ENCODE measurements at regions not wholly inside any gene's neighbourhood (a gene's known extent, or its start where the extent isn't known, plus 50 kb on each side); places are given as distances from the start of the nearest gene placed in this dataset.

DNA sequence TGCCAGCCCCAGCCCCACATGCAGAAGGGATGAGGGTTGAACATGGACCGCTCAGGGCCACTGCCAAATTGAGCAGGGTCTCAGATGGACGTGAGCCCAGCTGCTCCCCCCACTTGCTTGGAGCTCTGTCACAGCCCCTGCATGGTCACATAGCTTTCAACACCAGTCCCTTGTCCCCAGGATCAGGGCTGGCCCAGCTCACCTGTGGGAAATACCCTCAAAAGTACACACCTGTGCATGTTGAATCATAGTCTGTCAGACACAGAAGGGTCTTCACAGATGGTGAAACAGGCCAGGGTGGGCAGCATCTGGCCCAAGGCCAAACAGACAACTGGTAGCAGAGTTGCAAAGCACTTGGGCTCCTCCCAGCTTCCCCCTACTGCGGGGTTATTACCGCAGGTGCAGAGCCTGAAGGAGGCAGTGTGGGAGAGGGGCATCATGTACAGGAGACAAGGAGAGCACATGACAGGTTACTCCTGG lies 77.6 kb upstream of the UNC5B start:
- peaks cover 11 to 78% of the 10 kb centered on the region in 2 experiments for H3K27me3 ChIP-seq (ENCODE audit: control insufficient read depth in 2 of 2, insufficient read depth in 2 of 2, low read length in 2 of 2)
- H3K4me2 ChIP-seq (ENCODE audit: insufficient read depth, low read length) = no peak overlapping the region
- no peak overlapping the region for H3K27ac ChIP-seq (ENCODE audit: extremely low read depth, low read depth, low read length)
- ChIA-PET POLR2A (interaction anchor here (0.6 to 1.0 kb wide), 4 partner anchors 11 to 32 kb away, joined by 3 to 4 read pairs (median 3); no protein-coding TSS in a partner anchor), CTCF (ENCODE audit: low intra/inter-chr PET ratio) (no interaction called here)
- H3K4me3 ChIP-seq = no peak overlapping the region
- no peaks in the 10 kb centered on the region for H3K9me1 ChIP-seq (ENCODE audit: control insufficient read depth, insufficient read depth, low read length)
- in situ Hi-C loops (cut with MboI) (no loop called here), intact Hi-C loops (cut with micrococcal nuclease) (no loop called here)
- no peaks in the 10 kb centered on the region for H3K9me3 ChIP-seq (replicated peaks; ENCODE audit: control insufficient read depth, insufficient read depth, low read depth, low read length)
- H3K79me2 ChIP-seq (ENCODE audit: control insufficient read depth, insufficient read depth, low read length) = no peaks in the 10 kb centered on the region
- H3K36me3 ChIP-seq (ENCODE audit: control insufficient read depth, insufficient read depth, low read length) = no peaks in the 10 kb centered on the region
- no peak overlapping the region for H3K9ac ChIP-seq (ENCODE audit: insufficient read depth in 1 of 2, low read depth in 2 of 2, low read length in 2 of 2)
- DNase-seq (ENCODE audit: extremely low read depth in 1 of 4, low spot score in 3 of 4) = no peak
- TF ChIP-seq ARNT (IDR thresholded peaks at IDR 0.05) (no peak), NFIC (IDR thresholded peaks at IDR 0.05) (peak; percentile 51), NFYB (IDR thresholded peaks at IDR 0.05; ENCODE audit: extremely low read depth, insufficient read length) (no peak), ZNF696 (CRISPR knock-in tag; conservative IDR thresholded peaks at IDR 0.05) (no peak), GATAD2A (IDR thresholded peaks at IDR 0.05) (no peak), ZNF778 (CRISPR knock-in tag; IDR thresholded peaks at IDR 0.05) (no peak), SMARCA4 (IDR thresholded peaks at IDR 0.05) (no peak)
- TF ChIP-seq, protein P1, sequence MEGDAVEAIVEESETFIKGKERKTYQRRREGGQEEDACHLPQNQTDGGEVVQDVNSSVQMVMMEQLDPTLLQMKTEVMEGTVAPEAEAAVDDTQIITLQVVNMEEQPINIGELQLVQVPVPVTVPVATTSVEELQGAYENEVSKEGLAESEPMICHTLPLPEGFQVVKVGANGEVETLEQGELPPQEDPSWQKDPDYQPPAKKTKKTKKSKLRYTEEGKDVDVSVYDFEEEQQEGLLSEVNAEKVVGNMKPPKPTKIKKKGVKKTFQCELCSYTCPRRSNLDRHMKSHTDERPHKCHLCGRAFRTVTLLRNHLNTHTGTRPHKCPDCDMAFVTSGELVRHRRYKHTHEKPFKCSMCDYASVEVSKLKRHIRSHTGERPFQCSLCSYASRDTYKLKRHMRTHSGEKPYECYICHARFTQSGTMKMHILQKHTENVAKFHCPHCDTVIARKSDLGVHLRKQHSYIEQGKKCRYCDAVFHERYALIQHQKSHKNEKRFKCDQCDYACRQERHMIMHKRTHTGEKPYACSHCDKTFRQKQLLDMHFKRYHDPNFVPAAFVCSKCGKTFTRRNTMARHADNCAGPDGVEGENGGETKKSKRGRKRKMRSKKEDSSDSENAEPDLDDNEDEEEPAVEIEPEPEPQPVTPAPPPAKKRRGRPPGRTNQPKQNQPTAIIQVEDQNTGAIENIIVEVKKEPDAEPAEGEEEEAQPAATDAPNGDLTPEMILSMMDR (IDR thresholded peaks at IDR 0.05 in 2 of 3, conservative IDR thresholded peaks at IDR 0.05 in 1 of 3; ENCODE audit: insufficient read depth in 2 of 3, low read depth in 1 of 3, low read length in 3 of 3) = peak in 2 of 3 experiments; percentile 27 to 36; a peak in 4 of 6 replicates
- FAIRE-seq = no peak
- no peak overlapping the region for H2AFZ ChIP-seq (ENCODE audit: low read depth, low read length)
- WGBS (ENCODE audit: insufficient coverage, low coverage, missing lambda C conversion rate) = 0% methylated on average over 4 of the region's 4 CpGs
- H3K4me1 ChIP-seq (replicated peaks in 1 of 2; ENCODE audit: control insufficient read depth in 2 of 2, insufficient read depth in 2 of 2, low read length in 2 of 2) = no peaks in the 10 kb centered on the region
- H4K20me1 ChIP-seq (replicated peaks; ENCODE audit: control insufficient read depth, insufficient read depth, low read length) = no peaks in the 10 kb centered on the region; the same call in 1 of the 2 replicates
- peak; percentile 66; the same call in 2 of the 3 replicates for ATAC-seq
- BruUV-seq (replicated peaks) = no TSS peak

Data from K562 (cell line).